WTC11 (cell line): ENCODE measurements at regions not wholly inside any gene's neighbourhood (a gene's known extent, or its start where the extent isn't known, plus 50 kb on each side); places are given as distances from the start of the nearest gene placed in this dataset.

Experiments used
- CTCF ChIP-seq: fragments of 200-600 bp; IDR thresholded peaks from 2 replicates; pipeline ENCODE4 v1.8.0; 2022; ENCODE audit warnings: antibody characterized with exemption
- MAX ChIP-seq: sonication (generic); formaldehyde crosslinking; IDR thresholded peaks from 2 replicates; pipeline ENCODE4 v1.8.0; 2022; ENCODE audit warnings: mild to moderate bottlenecking, missing genetic modification reagents
- MXD4 ChIP-seq: fragments of 250-450 bp; sonication (Bioruptor Pico); IDR thresholded peaks from 2 replicates; pipeline ENCODE4 v1.8.0; 2021; ENCODE audit warnings: mild to moderate bottlenecking, moderate library complexity, borderline replicate concordance
- SP1 ChIP-seq: sonication (generic); formaldehyde crosslinking; conservative IDR thresholded peaks from 2 replicates; pipeline ENCODE4 v1.8.1; 2022; ENCODE audit warnings: missing genetic modification reagents
- STAT6 ChIP-seq: sonication (generic); formaldehyde crosslinking; conservative IDR thresholded peaks from 2 replicates; pipeline ENCODE4 v1.8.1; 2023; ENCODE audit warnings: mild to moderate bottlenecking, low read depth, missing genetic modification reagents, moderate library complexity
- TP53 ChIP-seq: sonication (generic); formaldehyde crosslinking; IDR thresholded peaks from 2 replicates; pipeline ENCODE4 v1.8.1; 2023; ENCODE audit warnings: mild to moderate bottlenecking, missing genetic modification reagents
- USF1 ChIP-seq: sonication (generic); formaldehyde crosslinking; IDR thresholded peaks from 2 replicates; pipeline ENCODE4 v1.8.0; 2022; ENCODE audit warnings: mild to moderate bottlenecking, missing genetic modification reagents

- TF ChIP-seq MXD4 (CRISPR knock-in tag) (no peak), TP53 (CRISPR knock-in tag) (no peak), STAT6 (no peak), USF1 (CRISPR knock-in tag) (no peak), SP1 (no peak), CTCF (no peak), MAX (CRISPR knock-in tag) (no peak)
Observed at GRCh38 chr4:96326846-96327245, 487.0 kb downstream of the PDHA2 start.
